Activated naive CD8-positive, alpha-beta T cell treated with anti-CD3 and anti-CD28 coated beads, Interleukin-2, amount 10 ng/mL, durations not matched to agents 7 days and 5 days (primary cell): ENCODE measurements at regions not wholly inside any gene's neighbourhood (a gene's known extent, or its start where the extent isn't known, plus 50 kb on each side); places are given as distances from the start of the nearest gene placed in this dataset.

Source experiments
- ATAC-seq: fragments of 150-1000 bp; cut with Tn5 transposase; one replicate; pipeline ENCODE4 v1.10.0; 2021; ENCODE audit warnings: low read depth, moderate library complexity
- POLR2A ChIA-PET: fragments of 350-600 bp; sonication (Branson Sonifier 250); formaldehyde crosslinking; loops from one replicate; lab custom pipeline; 2021; ENCODE audit warnings: antibody characterized with exemption; lab: Charles Lee
- DNase-seq: peaks from one replicate; pipeline ENCODE4 v3.0.0; 2021
- H3K27ac Mint-ChIP-seq: one replicate; pipeline ENCODE4 v1.8.0; 2022; ENCODE audit warnings: mild to moderate bottlenecking, mixed read lengths
- H3K27me3 Mint-ChIP-seq: one replicate; pipeline ENCODE4 v1.8.0; 2022; ENCODE audit warnings: mild to moderate bottlenecking, moderate library complexity, mixed read lengths
- H3K36me3 Mint-ChIP-seq: one replicate; pipeline ENCODE4 v1.8.0; 2021; ENCODE audit warnings: mild to moderate bottlenecking, mixed read lengths
- H3K4me1 Mint-ChIP-seq: one replicate; pipeline ENCODE4 v1.8.0; 2021; ENCODE audit warnings: mixed read lengths
- H3K4me3 Mint-ChIP-seq: one replicate; pipeline ENCODE4 v1.8.0; 2022; ENCODE audit warnings: mild to moderate bottlenecking, moderate library complexity, mixed read lengths
- H3K9me3 Mint-ChIP-seq: one replicate; pipeline ENCODE4 v1.8.0; 2021; ENCODE audit warnings: mixed read lengths

- POLR2A ChIA-PET: no interaction called here
- Mint-ChIP-seq H3K4me3 (no peak overlapping the region), H3K4me1 (no peaks in the 10 kb centered on the region), H3K9me3 (no peaks in the 10 kb centered on the region), H3K27ac (no peak overlapping the region), H3K36me3 (no peaks in the 10 kb centered on the region), H3K27me3 (no peaks in the 10 kb centered on the region)
- ATAC-seq (no peak), DNase-seq (no peak)
Measured at GRCh38 chr4:180141734-180142133, 2101.5 kb upstream of the TENM3 start.

DNA sequence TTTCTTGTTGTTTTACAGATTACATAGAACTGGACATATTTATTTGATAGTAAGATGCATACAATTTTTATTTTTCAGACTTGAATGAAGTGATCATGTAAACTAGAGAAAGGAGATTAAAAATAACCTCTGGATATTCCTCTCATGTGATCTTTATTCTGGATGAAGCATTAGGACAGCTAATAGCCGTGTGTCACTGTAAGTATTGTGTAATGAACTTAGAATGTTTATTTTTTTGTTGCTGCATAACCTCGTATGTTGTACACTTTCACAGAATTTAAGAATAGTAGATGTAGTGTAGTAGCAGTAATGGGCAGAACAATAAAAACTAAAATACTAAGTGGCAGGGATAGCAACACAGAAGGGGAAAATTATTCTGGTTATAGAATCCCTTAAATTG lies 2094.5 kb upstream of the TENM3 start:
- Mint-ChIP-seq H3K27me3 (no peaks in the 10 kb centered on the region), H3K27ac (no peak overlapping the region), H3K4me3 (no peak overlapping the region), H3K4me1 (no peaks in the 10 kb centered on the region), H3K36me3 (no peaks in the 10 kb centered on the region), H3K9me3 (no peaks in the 10 kb centered on the region)
- ATAC-seq (no peak), DNase-seq (no peak)
- POLR2A ChIA-PET: no interaction called here

DNA sequence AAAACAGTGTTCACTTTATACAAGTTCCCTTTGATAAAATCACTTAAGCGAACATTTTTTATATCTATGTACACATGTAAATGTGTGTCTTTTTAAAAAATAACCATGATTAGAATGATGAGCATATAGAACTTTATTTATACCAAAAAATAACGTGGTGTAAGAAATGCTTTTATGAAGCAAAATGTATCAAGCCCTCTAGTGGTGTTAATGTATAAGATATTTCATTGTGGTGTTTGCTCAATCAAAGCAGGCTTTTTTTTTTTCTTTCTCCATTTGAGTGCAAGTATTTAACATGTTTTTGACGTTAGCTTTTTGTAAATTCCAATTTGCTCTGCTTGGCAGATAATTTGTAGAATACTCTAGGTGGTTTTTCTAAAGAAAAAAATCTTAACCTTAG lies 2092.4 kb upstream of the TENM3 start:
- Mint-ChIP-seq H3K36me3 (no peaks in the 10 kb centered on the region), H3K27ac (no peak overlapping the region), H3K27me3 (no peaks in the 10 kb centered on the region), H3K4me1 (no peaks in the 10 kb centered on the region), H3K4me3 (no peak overlapping the region), H3K9me3 (no peaks in the 10 kb centered on the region)
- POLR2A ChIA-PET: no interaction called here
- DNase-seq (no peak), ATAC-seq (no peak)

DNA sequence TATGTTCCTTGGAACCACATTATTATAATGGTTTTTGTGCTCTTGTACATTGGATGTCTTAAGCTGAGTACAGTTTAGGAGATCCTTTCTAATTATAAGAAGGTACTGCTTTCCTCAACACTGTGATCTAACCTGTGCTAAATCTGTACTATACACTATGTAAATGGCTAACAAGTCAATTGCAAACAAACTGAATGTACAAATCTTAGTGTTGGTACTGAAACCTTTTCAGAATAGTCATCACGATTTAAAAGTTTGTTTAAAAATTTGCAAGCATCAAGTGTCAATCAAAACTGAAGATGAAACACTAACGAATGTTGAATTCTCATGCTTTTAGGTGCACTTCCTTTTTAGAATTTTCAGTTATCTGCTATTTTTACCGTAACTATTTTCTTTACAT lies 2090.4 kb upstream of the TENM3 start:
- Mint-ChIP-seq H3K27ac (no peak overlapping the region), H3K9me3 (no peaks in the 10 kb centered on the region), H3K36me3 (no peaks in the 10 kb centered on the region), H3K27me3 (no peaks in the 10 kb centered on the region), H3K4me3 (no peak overlapping the region), H3K4me1 (no peaks in the 10 kb centered on the region)
- DNase-seq: no peak
- ATAC-seq: no peak
- POLR2A ChIA-PET: no interaction called here

- Mint-ChIP-seq H3K36me3 (no peaks in the 10 kb centered on the region), H3K27ac (no peak overlapping the region), H3K27me3 (no peaks in the 10 kb centered on the region), H3K4me1 (no peaks in the 10 kb centered on the region), H3K9me3 (no peaks in the 10 kb centered on the region), H3K4me3 (no peak overlapping the region)
- DNase-seq (no peak), ATAC-seq (no peak)
- POLR2A ChIA-PET: no interaction called here
Measured at GRCh38 chr4:180153587-180153986, 2089.6 kb upstream of the TENM3 start.

- POLR2A ChIA-PET: no interaction called here
- no peaks in the 10 kb centered on the region for H3K9me3 Mint-ChIP-seq
- H3K27me3 Mint-ChIP-seq: no peaks in the 10 kb centered on the region
- H3K4me3 Mint-ChIP-seq: no peak overlapping the region
- H3K4me1 Mint-ChIP-seq: no peaks in the 10 kb centered on the region
- no peaks in the 10 kb centered on the region for H3K36me3 Mint-ChIP-seq
- H3K27ac Mint-ChIP-seq: no peak overlapping the region
- no peak for DNase-seq
- ATAC-seq: no peak
Measured at GRCh38 chr4:180156684-180157083, 2086.5 kb upstream of the TENM3 start.

DNA sequence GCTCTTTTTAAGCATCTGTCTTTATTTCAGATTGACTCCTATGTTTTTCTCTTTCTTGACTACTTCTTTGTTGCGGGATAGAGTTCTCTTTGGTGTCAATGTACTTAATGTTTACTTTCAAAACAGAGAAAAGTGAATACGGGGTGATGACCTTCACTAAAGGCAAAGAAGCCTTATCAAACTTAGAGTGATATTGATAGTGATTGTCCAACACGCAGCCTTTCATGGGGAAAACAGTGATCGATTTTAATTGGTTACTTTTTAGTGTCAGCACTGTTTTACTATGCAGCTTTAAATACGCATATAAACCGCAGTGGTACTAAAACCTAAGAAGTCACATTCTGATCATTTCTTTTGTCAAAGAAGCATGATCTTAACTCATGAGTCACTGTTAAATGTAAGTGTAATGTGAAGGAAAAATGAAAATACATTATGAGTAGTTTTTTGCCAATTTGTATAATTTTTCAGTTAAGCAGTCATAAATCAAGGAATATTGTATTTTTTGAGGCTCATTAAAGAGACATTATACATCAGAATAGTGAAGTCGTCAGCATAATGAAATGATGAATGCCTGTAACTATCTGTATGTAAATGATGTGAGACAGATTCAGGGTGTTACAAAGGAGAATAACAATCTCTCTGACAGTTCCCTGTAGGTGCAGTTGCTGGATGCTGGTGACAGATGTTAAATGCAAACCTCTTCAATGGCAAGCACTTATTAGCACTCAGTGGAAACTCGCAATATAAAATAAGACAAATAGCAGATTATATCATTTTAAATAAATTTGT lies 2082.8 kb upstream of the TENM3 start:
- no peak overlapping the region for H3K4me3 Mint-ChIP-seq
- DNase-seq (no peak), ATAC-seq (no peak)
- no peaks in the 10 kb centered on the region for H3K36me3 Mint-ChIP-seq
- POLR2A ChIA-PET: interaction anchor here (0.7 kb wide), 1 partner anchor 23 kb away, joined by 5 read pairs; no protein-coding TSS in a partner anchor
- H3K9me3 Mint-ChIP-seq: no peaks in the 10 kb centered on the region
- no peaks in the 10 kb centered on the region for H3K4me1 Mint-ChIP-seq
- no peaks in the 10 kb centered on the region for H3K27me3 Mint-ChIP-seq
- no peak overlapping the region for H3K27ac Mint-ChIP-seq

GRCh38 chr4:180164799-180165198 lies 2078.4 kb upstream of the TENM3 start:
- ATAC-seq (no peak), DNase-seq (no peak)
- Mint-ChIP-seq H3K27ac (no peak overlapping the region), H3K36me3 (no peaks in the 10 kb centered on the region), H3K4me1 (no peaks in the 10 kb centered on the region), H3K9me3 (no peaks in the 10 kb centered on the region), H3K4me3 (no peak overlapping the region), H3K27me3 (no peaks in the 10 kb centered on the region)
- POLR2A ChIA-PET: no interaction called here

DNA sequence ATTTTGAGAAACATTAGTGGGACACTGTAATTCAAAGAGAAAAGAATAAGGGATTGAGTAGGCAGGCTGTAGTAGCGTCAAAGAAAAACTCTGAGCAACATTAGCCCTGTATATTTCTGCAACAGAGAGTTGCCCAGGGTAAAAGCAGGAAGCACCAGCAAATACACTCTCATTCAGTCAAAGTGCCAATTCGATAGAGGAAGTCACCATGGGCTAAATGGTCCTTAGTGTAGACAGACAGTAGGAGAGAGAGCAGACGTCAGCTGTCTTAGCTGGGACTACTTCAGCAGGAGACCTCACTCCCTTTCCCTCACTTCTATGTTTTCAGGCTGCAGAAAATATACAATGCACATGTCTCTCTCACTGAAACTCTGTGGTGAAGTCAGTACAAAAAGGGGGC lies 2073.8 kb upstream of the TENM3 start:
- no peak for DNase-seq
- no peak overlapping the region for H3K27ac Mint-ChIP-seq
- POLR2A ChIA-PET: no interaction called here
- no peaks in the 10 kb centered on the region for H3K36me3 Mint-ChIP-seq
- H3K9me3 Mint-ChIP-seq: no peaks in the 10 kb centered on the region
- H3K27me3 Mint-ChIP-seq: peaks cover 2% of the 10 kb centered on the region
- ATAC-seq: no peak
- H3K4me3 Mint-ChIP-seq: no peak overlapping the region
- no peaks in the 10 kb centered on the region for H3K4me1 Mint-ChIP-seq

GRCh38 chr4:180169966-180170365 lies 2073.2 kb upstream of the TENM3 start:
- Mint-ChIP-seq H3K4me1 (no peaks in the 10 kb centered on the region), H3K36me3 (no peaks in the 10 kb centered on the region), H3K27me3 (peaks cover 2% of the 10 kb centered on the region), H3K4me3 (no peak overlapping the region), H3K27ac (no peak overlapping the region), H3K9me3 (no peaks in the 10 kb centered on the region)
- DNase-seq (no peak), ATAC-seq (no peak)
- POLR2A ChIA-PET: no interaction called here

DNA sequence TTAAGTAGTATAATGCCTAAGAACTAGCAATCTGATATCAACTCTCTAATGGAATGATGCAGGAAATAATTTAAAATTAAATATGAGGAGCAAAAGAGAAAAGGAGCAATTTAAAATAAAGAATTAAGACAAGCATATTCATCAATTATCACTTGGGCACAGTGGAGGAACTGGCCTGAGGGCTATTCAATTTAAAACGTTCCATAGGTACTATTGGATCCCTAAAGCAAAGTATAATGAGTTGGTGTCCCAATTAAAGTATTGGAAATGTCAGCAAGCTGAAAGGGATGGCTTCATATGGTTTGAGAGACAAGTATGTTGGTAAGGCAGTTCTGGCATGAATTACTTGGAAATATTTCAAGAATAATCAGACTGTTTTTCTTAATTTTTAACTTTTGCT lies 2064.1 kb upstream of the TENM3 start:
- DNase-seq (no peak), ATAC-seq (no peak)
- Mint-ChIP-seq H3K27me3 (no peaks in the 10 kb centered on the region), H3K9me3 (peaks cover 1% of the 10 kb centered on the region), H3K36me3 (no peaks in the 10 kb centered on the region), H3K4me1 (no peaks in the 10 kb centered on the region), H3K27ac (no peak overlapping the region), H3K4me3 (no peak overlapping the region)
- POLR2A ChIA-PET: no interaction called here

DNA sequence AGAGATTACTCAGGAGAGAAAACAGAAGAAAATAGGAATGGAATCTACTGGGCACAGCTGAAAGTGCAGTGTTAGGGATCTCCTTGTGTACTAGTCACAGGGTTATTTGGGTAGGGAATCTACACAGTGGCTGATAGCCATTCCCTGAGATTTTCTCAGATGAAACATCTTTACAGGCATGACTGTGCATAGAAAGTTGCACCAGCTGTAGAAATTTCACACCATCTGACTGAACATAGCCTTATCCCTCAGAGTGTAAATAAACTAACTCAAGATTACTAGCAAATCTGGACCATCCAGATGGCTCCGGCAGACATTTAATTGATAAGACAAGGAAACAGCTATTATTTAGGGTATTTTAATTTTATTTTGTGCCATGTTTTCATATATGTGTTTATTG lies 2053.5 kb upstream of the TENM3 start:
- DNase-seq (no peak), ATAC-seq (no peak)
- H3K36me3 Mint-ChIP-seq: no peaks in the 10 kb centered on the region
- peaks cover 2% of the 10 kb centered on the region for H3K4me1 Mint-ChIP-seq
- H3K9me3 Mint-ChIP-seq: no peaks in the 10 kb centered on the region
- H3K27me3 Mint-ChIP-seq: no peaks in the 10 kb centered on the region
- POLR2A ChIA-PET: no interaction called here
- H3K4me3 Mint-ChIP-seq: no peak overlapping the region
- no peak overlapping the region for H3K27ac Mint-ChIP-seq

DNA sequence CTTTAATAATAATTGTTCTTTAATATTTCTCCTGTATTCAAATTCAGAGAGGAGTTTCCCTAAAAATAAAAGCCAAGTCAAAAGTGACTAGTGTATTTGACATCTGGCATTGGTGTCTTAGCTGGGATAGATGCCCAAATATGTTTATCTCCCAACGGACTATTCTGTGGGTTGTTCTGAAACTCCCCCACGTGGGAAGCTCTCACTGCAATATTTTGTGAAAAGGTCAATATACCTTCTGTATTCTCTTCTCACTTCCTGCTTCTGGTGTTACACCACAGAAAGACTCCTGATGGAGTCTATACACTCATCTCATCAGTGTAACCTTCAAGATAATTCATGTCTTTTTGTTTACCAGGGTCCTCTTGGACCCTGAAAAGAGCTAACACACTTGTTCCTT lies 2052.8 kb upstream of the TENM3 start:
- Mint-ChIP-seq H3K36me3 (no peaks in the 10 kb centered on the region), H3K27me3 (no peaks in the 10 kb centered on the region), H3K27ac (no peak overlapping the region), H3K9me3 (no peaks in the 10 kb centered on the region), H3K4me3 (no peak overlapping the region), H3K4me1 (peaks cover 2% of the 10 kb centered on the region)
- POLR2A ChIA-PET: no interaction called here
- ATAC-seq: no peak
- DNase-seq: no peak

GRCh38 chr4:180197471-180197870 lies 2045.7 kb upstream of the TENM3 start:
- ATAC-seq: no peak
- H3K4me3 Mint-ChIP-seq: no peak overlapping the region
- no peaks in the 10 kb centered on the region for H3K27me3 Mint-ChIP-seq
- H3K4me1 Mint-ChIP-seq: no peaks in the 10 kb centered on the region
- POLR2A ChIA-PET: no interaction called here
- H3K9me3 Mint-ChIP-seq: no peaks in the 10 kb centered on the region
- no peak for DNase-seq
- no peak overlapping the region for H3K27ac Mint-ChIP-seq
- no peaks in the 10 kb centered on the region for H3K36me3 Mint-ChIP-seq
